DND-41 (cell line): ENCODE measurements at regions not wholly inside any gene's neighbourhood (a gene's known extent, or its start where the extent isn't known, plus 50 kb on each side); places are given as distances from the start of the nearest gene placed in this dataset.

ENCODE experiments used
- ATAC-seq: fragments of 200-7000 bp; cut with Tn5 transposase; 3 replicates; pipeline ENCODE4 v1.9.1; 2021; ENCODE audit warnings: low read depth; ENCODE audit not compliant: insufficient read depth
- DNase-seq: peaks from one replicate; pipeline ENCODE4 v3.0.0-alpha.2; 2020
- H2AFZ ChIP-seq: 2 replicates; pipeline ENCODE4 v1.6.0; 2012; ENCODE audit warnings: low read depth, low read length
- H3K27ac ChIP-seq: 2 replicates; pipeline ENCODE4 v1.5.1; 2012; ENCODE audit warnings: low read length, inconsistent platforms
- H3K27me3 ChIP-seq: fragments of 200-600 bp; sonication (generic); 2 replicates; pipeline ENCODE4 v1.6.0; 2012; ENCODE audit warnings: low read length, mild to moderate bottlenecking, inconsistent platforms; ENCODE audit not compliant: insufficient read depth, poor library complexity
- H3K36me3 ChIP-seq: 2 replicates; pipeline ENCODE4 v1.5.1; 2012; ENCODE audit warnings: low read length, inconsistent platforms; ENCODE audit not compliant: insufficient read depth
- H3K4me1 ChIP-seq: 2 replicates; pipeline ENCODE4 v1.5.1; 2012; ENCODE audit warnings: mild to moderate bottlenecking, low read length; ENCODE audit not compliant: insufficient read depth
- H3K4me2 ChIP-seq: 2 replicates; pipeline ENCODE4 v1.6.0; 2012; ENCODE audit warnings: mild to moderate bottlenecking, moderate library complexity, low read length, inconsistent platforms; ENCODE audit not compliant: insufficient read depth
- H3K4me3 ChIP-seq, 2 experiments: fragments of 200-600 bp in 1 of 2; shearing (Covaris generic) in 1 of 2; 2 replicates each; pipeline ENCODE4 v1.5.1; 2012 to 2016; ENCODE audit warnings: inconsistent platforms in 2 of 2, low read length in 2 of 2, mild to moderate bottlenecking in 2 of 2, low read depth in 1 of 2, moderate library complexity in 1 of 2
- H3K79me2 ChIP-seq: 2 replicates; pipeline ENCODE4 v1.6.0; 2012; ENCODE audit warnings: low read length, inconsistent platforms; ENCODE audit not compliant: insufficient read depth
- H3K9ac ChIP-seq: 2 replicates; pipeline ENCODE4 v1.6.0; 2012; ENCODE audit warnings: low read depth, mild to moderate bottlenecking, inconsistent platforms, low read length, moderate library complexity
- H3K9me3 ChIP-seq: 2 replicates; pipeline ENCODE4 v1.5.1; 2012; ENCODE audit warnings: low read length, moderate library complexity, mild to moderate bottlenecking, inconsistent platforms; ENCODE audit not compliant: insufficient read depth, severe bottlenecking
- H4K20me1 ChIP-seq: 2 replicates; pipeline ENCODE4 v1.6.0; 2012; ENCODE audit warnings: low read length; ENCODE audit not compliant: insufficient read depth
- CTCF ChIP-seq: IDR thresholded peaks from 2 replicates; pipeline ENCODE4 v1.5.1; 2012; ENCODE audit warnings: borderline replicate concordance, low read length, moderate library complexity, mild to moderate bottlenecking; ENCODE audit not compliant: poor library complexity, severe bottlenecking; ENCODE audit errors: extremely low read depth
- EZH2 ChIP-seq: IDR thresholded peaks from 3 replicates; pipeline ENCODE4 v1.6.1; 2012; ENCODE audit warnings: borderline replicate concordance, low read depth, mild to moderate bottlenecking, moderate library complexity, low read length, inconsistent platforms; ENCODE audit not compliant: severe bottlenecking

GRCh38 chr2:43158259-43158880 is 68.0 kb downstream of the ZFP36L2 start:
- Histone ChIP-seq H4K20me1 (no peaks in the 10 kb centered on the region), H3K36me3 (no peaks in the 10 kb centered on the region), H3K4me2 (peak overlapping the region; percentile 56), H3K4me3 (peak overlapping the region in 1 of 2 experiments; percentile 45; a peak in 2 of 4 replicates), H2AFZ (no peak overlapping the region), H3K27me3 (no peaks in the 10 kb centered on the region), H3K4me1 (peaks cover 43% of the 10 kb centered on the region), H3K27ac (peak overlapping the region; percentile 97), H3K79me2 (no peaks in the 10 kb centered on the region), H3K9ac (peak overlapping the region; percentile 61), H3K9me3 (no peaks in the 10 kb centered on the region)
- ATAC-seq (peak; percentile 79), DNase-seq (peak; percentile 90)
- TF ChIP-seq CTCF (no peak), EZH2 (no peak)

- H4K20me1 ChIP-seq = no peaks in the 10 kb centered on the region
- H3K4me2 ChIP-seq = peak overlapping the region; percentile 56
- peak overlapping the region; percentile 61 for H3K9ac ChIP-seq
- no peaks in the 10 kb centered on the region for H3K36me3 ChIP-seq
- peaks cover 46% of the 10 kb centered on the region for H3K4me1 ChIP-seq
- no peak overlapping the region for H2AFZ ChIP-seq
- TF ChIP-seq EZH2 (no peak), CTCF (no peak)
- no peaks in the 10 kb centered on the region for H3K79me2 ChIP-seq
- H3K9me3 ChIP-seq = no peaks in the 10 kb centered on the region
- H3K4me3 ChIP-seq = peak overlapping the region in 1 of 2 experiments; percentile 45; a peak in 1 of 4 replicates
- H3K27ac ChIP-seq = peak overlapping the region; percentile 97
- no peaks in the 10 kb centered on the region for H3K27me3 ChIP-seq
- DNase-seq = peak; percentile 47
- ATAC-seq = no peak
These were observed 68.7 kb downstream of the ZFP36L2 start for GRCh38 chr2:43157506-43158246.

GRCh38 chr2:43155851-43156411 is 70.5 kb downstream of the ZFP36L2 start:
- H2AFZ ChIP-seq = no peak overlapping the region
- H3K36me3 ChIP-seq = no peaks in the 10 kb centered on the region
- TF ChIP-seq CTCF (no peak), EZH2 (no peak)
- DNase-seq (no peak), ATAC-seq (no peak)
- no peaks in the 10 kb centered on the region for H3K79me2 ChIP-seq
- H3K4me1 ChIP-seq = peaks cover 43% of the 10 kb centered on the region
- H3K9me3 ChIP-seq = no peaks in the 10 kb centered on the region
- H3K4me2 ChIP-seq = no peak overlapping the region
- peak overlapping the region; percentile 33 for H3K27ac ChIP-seq
- H4K20me1 ChIP-seq = no peaks in the 10 kb centered on the region
- H3K27me3 ChIP-seq = no peaks in the 10 kb centered on the region
- no peak overlapping the region for H3K9ac ChIP-seq
- H3K4me3 ChIP-seq = no peak overlapping the region
